ENCODE measurements at regions not wholly inside any gene's neighbourhood (a gene's known extent, or its start where the extent isn't known, plus 50 kb on each side); places are given as distances from the start of the nearest gene placed in this dataset.

DNA sequence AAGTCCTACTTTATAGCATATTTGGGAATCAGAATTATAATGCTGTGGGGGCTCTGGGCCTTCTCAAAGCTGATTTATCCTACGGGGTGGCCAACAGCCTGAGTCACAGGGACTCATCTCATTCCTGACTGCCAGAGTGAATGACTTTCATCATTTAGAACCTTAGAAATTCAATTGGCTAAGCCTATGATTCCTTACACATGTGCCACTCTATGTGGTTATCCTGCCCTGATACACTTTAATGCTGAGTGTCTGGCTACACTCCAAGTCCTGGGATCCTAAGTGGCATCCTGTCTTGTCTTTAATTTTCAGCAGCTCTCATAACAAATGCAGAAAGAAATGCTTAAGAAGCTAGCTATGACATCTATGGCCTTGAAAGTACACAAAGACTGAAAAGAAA, 75.2 kb upstream of the FREM1 start:
- TF ChIP-seq CTCF (IDR thresholded peaks at IDR 0.05; ENCODE audit: poor library complexity) (no peak), EZH2 (IDR thresholded peaks at IDR 0.05; ENCODE audit: borderline replicate concordance) (no peak), EZH2phosphoT487 (IDR thresholded peaks at IDR 0.05; ENCODE audit: low read depth, severe bottlenecking, unreplicated experiment) (no peak)
